GM19239 (cell line): ENCODE measurements at regions not wholly inside any gene's neighbourhood (a gene's known extent, or its start where the extent isn't known, plus 50 kb on each side); places are given as distances from the start of the nearest gene placed in this dataset.

Source experiments
- DNase-seq: peaks from one replicate; pipeline ENCODE4 v3.0.0; 2011; ENCODE audit warnings: low spot score; ENCODE audit not compliant: insufficient read length
- FAIRE-seq: peaks from 2 replicates; lab custom pipeline; 2011; peaks lifted over from hg19 to GRCh38; lab: Jason Lieb, UNC

DNA sequence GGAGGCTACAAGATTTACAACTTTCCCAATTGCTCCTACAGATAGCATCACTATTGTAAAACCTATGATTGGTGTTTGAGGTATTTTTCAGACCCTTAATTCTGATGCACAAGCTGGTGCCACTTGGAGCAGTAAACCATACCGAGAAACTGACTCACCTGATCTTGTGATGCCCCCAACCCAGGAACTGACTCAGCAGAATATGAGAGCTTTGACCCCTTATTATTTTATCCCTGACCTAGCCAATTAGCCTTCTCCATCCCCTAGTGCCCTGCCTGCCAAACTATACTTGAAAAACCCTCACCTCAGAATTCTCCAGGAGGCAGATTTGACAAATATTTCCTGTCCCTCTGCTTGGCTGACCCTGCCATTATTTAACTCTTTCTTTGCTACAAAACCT is 585.9 kb upstream of the GHITM start:
- FAIRE-seq = no peak
- DNase-seq = no peak

DNA sequence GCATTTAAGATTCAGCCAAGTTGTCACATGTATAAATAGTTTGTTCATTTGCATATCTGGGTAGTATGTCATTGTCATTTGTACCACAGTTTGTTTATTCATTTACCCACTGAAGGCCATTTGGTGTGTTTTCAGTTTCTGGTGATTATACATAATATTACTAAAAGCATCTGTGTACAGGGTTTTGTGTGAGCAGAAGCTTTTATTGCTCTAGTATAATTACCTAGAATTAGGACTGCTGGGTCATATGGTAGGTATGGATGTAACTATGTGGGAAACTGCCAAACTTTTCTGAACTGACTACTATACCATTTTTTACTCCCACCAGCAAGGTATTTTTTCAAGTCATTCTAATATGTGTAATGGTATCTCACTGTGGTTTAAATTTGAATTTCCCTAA is 584.0 kb upstream of the GHITM start:
- FAIRE-seq (peak; percentile 11), DNase-seq (no peak)

DNA sequence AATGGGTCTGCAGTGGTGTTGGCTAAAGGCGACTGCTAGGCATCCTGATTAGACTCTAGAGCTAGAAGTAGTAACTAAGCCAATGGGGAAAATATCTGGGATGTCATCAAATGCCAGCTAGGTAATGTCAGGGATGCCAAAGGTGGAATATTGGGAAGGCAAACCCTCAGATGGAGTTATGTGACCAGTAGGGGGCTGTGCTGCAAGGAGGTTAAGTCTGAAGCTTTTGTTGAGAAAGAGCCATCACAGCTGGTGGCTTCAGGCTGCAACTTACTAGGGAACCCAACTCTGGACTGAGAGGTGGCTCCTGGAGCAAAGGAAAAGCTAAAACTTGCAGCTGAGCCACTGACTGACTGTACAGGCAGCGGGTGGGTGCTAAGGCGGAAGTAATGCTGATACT is 576.9 kb upstream of the GHITM start:
- FAIRE-seq (no peak), DNase-seq (no peak)

DNA sequence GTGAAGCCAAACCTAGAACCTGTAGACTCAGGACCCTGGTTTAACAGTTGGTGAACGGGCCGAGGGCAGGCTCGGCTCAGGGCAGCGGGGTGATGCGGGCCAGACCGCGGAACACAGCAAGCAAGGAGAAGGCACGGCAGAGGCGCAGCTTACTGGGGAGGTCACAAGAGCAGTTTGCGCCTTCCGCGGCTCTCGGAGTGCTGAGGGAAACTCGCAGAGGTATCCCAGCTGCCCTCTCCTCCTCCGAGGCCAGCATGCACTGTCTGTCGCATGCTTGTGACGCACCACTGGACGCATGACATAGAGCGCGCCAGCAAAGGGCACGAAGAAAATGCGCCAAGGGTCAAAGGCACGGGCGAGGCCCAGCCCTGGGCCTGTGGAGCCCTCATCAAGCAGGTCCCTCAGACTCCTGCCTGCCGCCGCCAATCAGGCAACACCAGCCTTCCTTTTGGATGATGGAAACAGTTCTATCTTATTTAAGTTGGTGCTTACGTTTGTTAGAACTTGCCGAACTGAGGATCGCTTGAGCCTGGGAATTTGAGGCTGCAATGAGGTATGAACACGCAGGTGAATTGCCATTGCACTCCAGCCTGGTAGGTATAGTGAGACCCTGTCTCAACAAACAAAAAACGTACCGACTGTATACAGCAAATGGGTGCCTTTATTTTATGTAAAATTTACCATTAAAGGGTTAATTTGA is 574.3 kb upstream of the GHITM start:
- FAIRE-seq (no peak), DNase-seq (no peak)

DNA sequence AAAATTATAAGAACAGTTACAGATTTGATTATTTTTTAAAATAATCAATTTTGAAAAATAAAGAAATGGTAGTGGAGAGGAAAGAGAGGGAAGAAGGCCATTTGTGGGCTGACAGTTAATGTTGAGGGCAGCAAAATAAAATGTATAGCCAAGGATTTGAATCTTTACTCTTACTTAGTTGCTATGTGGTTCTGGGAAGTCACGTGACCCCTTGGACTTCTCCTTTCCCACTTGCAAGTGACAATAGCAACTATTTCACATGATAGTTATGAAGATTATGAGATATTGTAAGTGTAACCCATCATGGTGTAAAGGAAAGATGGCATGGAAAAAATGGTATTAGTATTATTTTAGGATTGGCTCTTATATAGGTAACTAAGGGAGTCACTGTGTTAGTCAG is 567.3 kb upstream of the GHITM start:
- DNase-seq = no peak
- FAIRE-seq = no peak

GRCh38 chr10:83574770-83575169 is 564.5 kb upstream of the GHITM start:
- no peak for FAIRE-seq
- no peak for DNase-seq

- FAIRE-seq (no peak), DNase-seq (no peak)
Observed at GRCh38 chr10:83577421-83577820, 561.9 kb upstream of the GHITM start.

DNA sequence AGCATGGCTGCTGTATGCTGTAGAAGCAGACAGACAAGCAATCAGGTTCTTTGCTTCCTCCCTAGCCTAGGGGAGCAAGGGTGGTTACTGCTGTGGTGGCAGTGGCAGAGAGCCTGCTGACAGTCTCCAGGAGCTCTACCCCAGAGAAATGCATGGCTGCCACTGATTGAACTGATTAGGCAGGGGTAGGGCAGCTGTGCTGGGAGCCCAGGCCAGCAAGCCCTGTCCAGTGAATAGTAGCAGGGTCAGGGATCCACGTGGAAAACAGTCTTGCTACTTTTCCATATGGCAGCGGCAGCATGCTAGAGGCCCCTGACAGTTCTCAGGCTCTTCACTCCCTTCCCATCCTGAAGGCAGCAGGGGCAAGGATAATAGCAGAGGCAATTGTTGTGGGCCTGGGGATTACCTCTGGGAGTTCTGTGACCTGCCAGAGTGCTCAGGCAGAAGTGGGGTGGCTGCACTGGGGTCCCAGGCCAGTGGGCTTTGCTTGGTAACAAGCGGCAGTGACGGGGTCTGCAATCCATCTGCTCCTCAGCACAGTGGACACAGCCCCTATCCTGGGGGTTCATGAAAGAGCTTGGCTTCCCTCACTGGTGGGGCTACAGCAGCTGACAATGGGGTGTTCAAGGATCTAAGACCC is 558.8 kb upstream of the GHITM start:
- FAIRE-seq (no peak), DNase-seq (no peak)

GRCh38 chr10:83582407-83583095 is 556.8 kb upstream of the GHITM start:
- FAIRE-seq (no peak), DNase-seq (no peak)

DNA sequence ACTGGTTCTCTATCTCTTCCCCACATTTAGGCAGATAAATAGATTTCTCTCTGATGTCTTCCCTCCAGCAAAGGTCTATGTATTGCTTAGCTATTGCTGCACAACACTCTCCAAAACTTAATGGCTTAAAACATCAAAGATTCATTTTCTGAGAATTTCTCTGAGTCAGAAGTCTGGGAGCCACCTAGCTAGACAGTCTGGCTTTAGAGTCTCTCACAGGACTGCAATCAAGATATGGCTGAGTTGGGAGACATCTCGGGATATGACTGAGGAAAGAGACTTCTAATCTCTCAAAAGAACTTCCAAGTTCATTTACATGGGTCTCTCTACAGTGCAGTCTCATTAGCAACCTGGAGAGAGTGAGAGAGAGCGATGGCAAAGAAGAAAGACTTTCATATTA is 553.6 kb upstream of the GHITM start:
- no peak for DNase-seq
- no peak for FAIRE-seq

- DNase-seq = no peak
- no peak for FAIRE-seq
Observed at GRCh38 chr10:83592337-83592935, 546.9 kb upstream of the GHITM start.

- DNase-seq (peak; percentile 1), FAIRE-seq (no peak)
Observed at GRCh38 chr10:83603708-83604107, 535.6 kb upstream of the GHITM start.

GRCh38 chr10:83605783-83606630 is 533.3 kb upstream of the GHITM start:
- FAIRE-seq (no peak), DNase-seq (no peak)

- FAIRE-seq (no peak), DNase-seq (no peak)
Observed at GRCh38 chr10:83607959-83608745, 531.2 kb upstream of the GHITM start.

GRCh38 chr10:83612050-83612449 is 527.3 kb upstream of the GHITM start:
- DNase-seq = no peak

GRCh38 chr10:83612746-83613145 is 526.6 kb upstream of the GHITM start:
- FAIRE-seq (no peak), DNase-seq (no peak)

More at GRCh38 chr10:83612050-83612449, 527.3 kb upstream of the GHITM start:
- FAIRE-seq = no peak

DNA sequence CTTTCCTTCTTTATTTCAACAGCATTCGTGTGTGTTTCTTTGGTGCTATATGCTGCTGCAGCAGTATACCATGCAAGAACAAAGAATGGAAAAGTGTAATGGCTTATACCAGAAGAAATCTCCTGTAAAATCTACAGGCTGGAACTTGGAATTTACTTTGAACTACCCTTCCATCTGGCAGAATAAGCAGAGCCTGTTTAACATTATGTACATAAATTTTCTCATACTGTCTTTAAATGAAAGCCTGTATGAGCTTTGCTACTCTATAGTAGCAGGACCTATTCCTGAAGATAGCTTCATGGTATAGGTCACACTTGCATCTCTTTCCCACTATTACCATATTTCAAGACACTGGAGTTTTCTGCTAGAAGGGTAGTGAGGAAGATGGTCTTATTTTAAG is 522.1 kb upstream of the GHITM start:
- DNase-seq (no peak), FAIRE-seq (no peak)

- no peak for DNase-seq
- FAIRE-seq = no peak
Observed at GRCh38 chr10:83617692-83618545, 521.4 kb upstream of the GHITM start.
